ENCODE measurements at regions not wholly inside any gene's neighbourhood (a gene's known extent, or its start where the extent isn't known, plus 50 kb on each side); places are given as distances from the start of the nearest gene placed in this dataset.

- no peaks in the 10 kb centered on the region for H3K4me1 ChIP-seq
- H3K4me3 ChIP-seq, result no peak overlapping the region
- FAIRE-seq (no peak), DNase-seq (ENCODE audit: low read depth in 1 of 2, low spot score in 1 of 2) (no peak), ATAC-seq (no peak)
- CTCF ChIA-PET, result no interaction called here
- TF ChIP-seq ZC3H11A (IDR thresholded peaks at IDR 0.05), result no peak
- no peak for TF ChIP-seq RCOR1 (IDR thresholded peaks at IDR 0.05; ENCODE audit: low read depth, low read length)
- TF ChIP-seq HOXA7 (CRISPR knock-in tag; IDR thresholded peaks at IDR 0.05), result no peak
- no peak for TF ChIP-seq PHF8 (IDR thresholded peaks at IDR 0.05; ENCODE audit: borderline replicate concordance, low read depth)
- TF ChIP-seq RARB (CRISPR knock-in tag; IDR thresholded peaks at IDR 0.05), result no peak
- TF ChIP-seq JUN (IDR thresholded peaks at IDR 0.05), result no peak
- no peak for TF ChIP-seq E2F6 (IDR thresholded peaks at IDR 0.05; ENCODE audit: borderline replicate concordance, low read depth)
- no peak for TF ChIP-seq TFCP2L1 (CRISPR knock-in tag; IDR thresholded peaks at IDR 0.05)
- no peak overlapping the region for H3K4me2 ChIP-seq
- 70% methylated on average over 4 of the region's 4 CpGs for WGBS (ENCODE audit: missing lambda C conversion rate)
- no peak overlapping the region for H3K27ac ChIP-seq
- 0 out of 3 replicates have a peak, but pooled peaks cover 3% of the 10 kb centered on the region for H3K9me3 ChIP-seq
- POLR2A ChIA-PET, result no interaction called here
Measured at GRCh38 chr6:131430531-131430930, 142.5 kb upstream of the ARG1 start.

GRCh38 chr6:131431718-131432117, 141.3 kb upstream of the ARG1 start:
- 0 out of 3 replicates have a peak, but pooled peaks cover 3% of the 10 kb centered on the region for H3K9me3 ChIP-seq
- CTCF ChIA-PET, result no interaction called here
- POLR2A ChIA-PET, result no interaction called here
- no peak for FAIRE-seq
- TF ChIP-seq TP53 (CRISPR knock-in tag; IDR thresholded peaks at IDR 0.05) (no peak), JUN (IDR thresholded peaks at IDR 0.05) (no peak), MAZ (IDR thresholded peaks at IDR 0.05; ENCODE audit: borderline replicate concordance, low read depth, low read length) (no peak), ATOH8 (CRISPR knock-in tag; IDR thresholded peaks at IDR 0.05; ENCODE audit: low read depth) (no peak), RARB (CRISPR knock-in tag; IDR thresholded peaks at IDR 0.05) (no peak)
- H3K27ac ChIP-seq, result no peak overlapping the region
- H3K4me3 ChIP-seq, result no peak overlapping the region
- no peaks in the 10 kb centered on the region for H3K4me1 ChIP-seq
- 31% methylated on average over 2 of the region's 2 CpGs for WGBS (ENCODE audit: missing lambda C conversion rate)
- no peak for DNase-seq (ENCODE audit: low read depth in 1 of 2, low spot score in 1 of 2)
- ATAC-seq, result no peak
- no peak overlapping the region for H3K4me2 ChIP-seq

GRCh38 chr6:131433927-131434326, 139.1 kb upstream of the ARG1 start:
- Histone ChIP-seq H3K27ac (no peak overlapping the region), H3K4me1 (no peaks in the 10 kb centered on the region), H3K4me3 (no peak overlapping the region), H3K9me3 (no peaks in the 10 kb centered on the region), H3K4me2 (no peak overlapping the region)
- 6% methylated on average over 1 of the region's 1 CpG for WGBS (ENCODE audit: missing lambda C conversion rate)
- POLR2A ChIA-PET, result no interaction called here
- FAIRE-seq, result no peak
- no peak for DNase-seq (ENCODE audit: low read depth in 1 of 2, low spot score in 1 of 2)
- no peak for ATAC-seq
- no peak for TF ChIP-seq KDM5A (IDR thresholded peaks at IDR 0.05)
- no peak for TF ChIP-seq FOXS1 (CRISPR knock-in tag; IDR thresholded peaks at IDR 0.05)
- no peak for TF ChIP-seq CHD4 (IDR thresholded peaks at IDR 0.05; ENCODE audit: borderline replicate concordance)
- TF ChIP-seq GATA3 (IDR thresholded peaks at IDR 0.05; ENCODE audit: borderline replicate concordance), result no peak
- TF ChIP-seq HOXA7 (CRISPR knock-in tag; IDR thresholded peaks at IDR 0.05), result no peak
- no peak for TF ChIP-seq NFE2L2 (conservative IDR thresholded peaks at IDR 0.05; ENCODE audit: low read length)
- no peak for TF ChIP-seq HDAC2 (IDR thresholded peaks at IDR 0.05)
- no peak for TF ChIP-seq HES2 (IDR thresholded peaks at IDR 0.05)
- no peak for TF ChIP-seq HEYL (CRISPR knock-in tag; IDR thresholded peaks at IDR 0.05)
- no peak for TF ChIP-seq MYC (IDR thresholded peaks at IDR 0.05; ENCODE audit: borderline replicate concordance, low read length)
- no peak for TF ChIP-seq TP53 (CRISPR knock-in tag; IDR thresholded peaks at IDR 0.05)
- no peak for TF ChIP-seq RFX5 (IDR thresholded peaks at IDR 0.05)
- TF ChIP-seq BHLHE40 (IDR thresholded peaks at IDR 0.05; ENCODE audit: low read depth, low read length), result no peak
- TF ChIP-seq TFCP2L1 (CRISPR knock-in tag; IDR thresholded peaks at IDR 0.05), result no peak
- no peak for TF ChIP-seq ZFP36 (IDR thresholded peaks at IDR 0.05; ENCODE audit: borderline replicate concordance, partially characterized antibody)
- no peak for TF ChIP-seq ZNF302 (CRISPR knock-in tag; IDR thresholded peaks at IDR 0.05)
- TF ChIP-seq SREBF2 (IDR thresholded peaks at IDR 0.05), result no peak
- TF ChIP-seq ZSCAN20 (CRISPR knock-in tag; IDR thresholded peaks at IDR 0.05), result no peak
- no peak for TF ChIP-seq RAD21 (conservative IDR thresholded peaks at IDR 0.05 in 1 of 2, IDR thresholded peaks at IDR 0.05 in 1 of 2)
- no peak for TF ChIP-seq PBX3 (IDR thresholded peaks at IDR 0.05)
- CTCF ChIA-PET, result no interaction called here

All from A549 (cell line).